Peyer's patch (tissue), 4 donors: ENCODE measurements at regions not wholly inside any gene's neighbourhood (a gene's known extent, or its start where the extent isn't known, plus 50 kb on each side); places are given as distances from the start of the nearest gene placed in this dataset.

Experiments used
- DNase-seq, 3 donors: peaks; one replicate each; pipeline ENCODE4 v3.0.0-alpha.2; 2017 to 2019
- H3K27ac ChIP-seq, 4 donors: fragments of 200-600 bp; sonication (generic); one replicate each; pipeline ENCODE4 v1.5.1; 2016 to 2019
- H3K27me3 ChIP-seq, 2 donors: fragments of 200-600 bp; sonication (generic); one replicate each; pipeline ENCODE4 v1.5.1; 2019
- H3K36me3 ChIP-seq, 3 donors: fragments of 200-600 bp; sonication (generic); one replicate each; pipeline ENCODE4 v1.5.1; 2016 to 2019
- H3K4me1 ChIP-seq, 4 donors: fragments of 200-600 bp; sonication (generic); one replicate each; pipeline ENCODE4 v1.5.1; 2016 to 2019
- H3K4me3 ChIP-seq, 4 donors: fragments of 200-600 bp; sonication (generic); 1 replicate in 3 of 4; 2 replicates in 1 of 4; pipeline ENCODE4 v1.5.1; 2016 to 2019; ENCODE audit warnings: mild to moderate bottlenecking in 1 of 4
- H3K9me3 ChIP-seq, 4 donors: fragments of 200-600 bp; sonication (generic); one replicate each; pipeline ENCODE4 v1.5.1; 2016 to 2019; ENCODE audit warnings: mild to moderate bottlenecking in 1 of 4
- POLR2A ChIP-seq, 2 donors: fragments of 450-650 bp; IDR thresholded peaks; one replicate each; pipeline ENCODE4 v1.5.1; 2017; ENCODE audit warnings: antibody characterized with exemption in 2 of 2, mild to moderate bottlenecking in 2 of 2, moderate library complexity in 2 of 2
- TF ChIP-seq, protein P1 (sequence below), 6 experiments: fragments of 450-650 bp in 4 of 6; fragments of 200-600 bp in 2 of 6; sonication (generic) in 1 of 6; IDR thresholded peaks; one replicate each; pipeline ENCODE4 v1.5.1; 2017 to 2019; ENCODE audit warnings: antibody characterized with exemption in 6 of 6, mild to moderate bottlenecking in 3 of 6, moderate library complexity in 1 of 6

GRCh38 chr20:51287628-51288413, 254.7 kb downstream of the NFATC2 start:
- Histone ChIP-seq H3K9me3 (peaks cover 0 to 6% (median 0%) of the 10 kb centered on the region in 4 donors), H3K27me3 (no peaks in the 10 kb centered on the region), H3K27ac (no peak overlapping the region), H3K4me3 (no peak overlapping the region), H3K4me1 (no peaks in the 10 kb centered on the region), H3K36me3 (no peaks in the 10 kb centered on the region)
- TF ChIP-seq POLR2A (IDR thresholded peaks at IDR 0.05), result no peak
- TF ChIP-seq, protein P1, sequence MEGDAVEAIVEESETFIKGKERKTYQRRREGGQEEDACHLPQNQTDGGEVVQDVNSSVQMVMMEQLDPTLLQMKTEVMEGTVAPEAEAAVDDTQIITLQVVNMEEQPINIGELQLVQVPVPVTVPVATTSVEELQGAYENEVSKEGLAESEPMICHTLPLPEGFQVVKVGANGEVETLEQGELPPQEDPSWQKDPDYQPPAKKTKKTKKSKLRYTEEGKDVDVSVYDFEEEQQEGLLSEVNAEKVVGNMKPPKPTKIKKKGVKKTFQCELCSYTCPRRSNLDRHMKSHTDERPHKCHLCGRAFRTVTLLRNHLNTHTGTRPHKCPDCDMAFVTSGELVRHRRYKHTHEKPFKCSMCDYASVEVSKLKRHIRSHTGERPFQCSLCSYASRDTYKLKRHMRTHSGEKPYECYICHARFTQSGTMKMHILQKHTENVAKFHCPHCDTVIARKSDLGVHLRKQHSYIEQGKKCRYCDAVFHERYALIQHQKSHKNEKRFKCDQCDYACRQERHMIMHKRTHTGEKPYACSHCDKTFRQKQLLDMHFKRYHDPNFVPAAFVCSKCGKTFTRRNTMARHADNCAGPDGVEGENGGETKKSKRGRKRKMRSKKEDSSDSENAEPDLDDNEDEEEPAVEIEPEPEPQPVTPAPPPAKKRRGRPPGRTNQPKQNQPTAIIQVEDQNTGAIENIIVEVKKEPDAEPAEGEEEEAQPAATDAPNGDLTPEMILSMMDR (IDR thresholded peaks at IDR 0.05), result no peak
- DNase-seq, result no peak

- no peaks in the 10 kb centered on the region for H3K4me1 ChIP-seq
- H3K36me3 ChIP-seq, result no peaks in the 10 kb centered on the region
- no peak for DNase-seq
- H3K4me3 ChIP-seq, result no peak overlapping the region
- TF ChIP-seq, protein P1 (IDR thresholded peaks at IDR 0.05), result no peak
- no peak for TF ChIP-seq POLR2A (IDR thresholded peaks at IDR 0.05)
- no peak overlapping the region for H3K27ac ChIP-seq
- H3K9me3 ChIP-seq, result peaks cover 0 to 6% (median 0%) of the 10 kb centered on the region in 4 donors
- no peaks in the 10 kb centered on the region for H3K27me3 ChIP-seq
Measured at GRCh38 chr20:51286758-51287157, 255.8 kb downstream of the NFATC2 start.

DNA sequence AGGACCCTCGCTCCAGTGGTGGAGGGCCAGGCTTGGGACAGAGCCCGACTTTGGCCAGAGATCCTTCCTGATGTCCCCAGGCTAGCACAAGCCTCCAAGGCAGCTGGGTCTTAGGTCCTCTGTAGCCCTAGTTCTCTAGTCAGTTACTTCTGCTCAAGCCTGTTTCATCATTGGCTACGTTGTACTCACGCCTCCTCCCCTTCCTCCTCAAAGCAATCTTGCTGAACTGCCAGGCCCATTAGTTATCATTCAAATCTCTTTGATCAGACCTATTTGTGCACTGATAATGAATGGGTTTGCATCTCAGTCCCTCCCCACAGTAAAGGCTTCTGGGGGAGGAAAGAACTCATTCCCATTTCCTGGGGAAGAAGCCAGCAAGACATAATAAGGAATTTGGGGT, 256.8 kb downstream of the NFATC2 start:
- no peak for DNase-seq
- Histone ChIP-seq H3K4me1 (no peaks in the 10 kb centered on the region), H3K4me3 (no peak overlapping the region), H3K9me3 (peaks cover 0 to 6% (median 0%) of the 10 kb centered on the region in 4 donors), H3K27ac (no peak overlapping the region), H3K36me3 (no peaks in the 10 kb centered on the region), H3K27me3 (no peaks in the 10 kb centered on the region)
- no peak for TF ChIP-seq POLR2A (IDR thresholded peaks at IDR 0.05)
- TF ChIP-seq, protein P1 (IDR thresholded peaks at IDR 0.05), result no peak

DNA sequence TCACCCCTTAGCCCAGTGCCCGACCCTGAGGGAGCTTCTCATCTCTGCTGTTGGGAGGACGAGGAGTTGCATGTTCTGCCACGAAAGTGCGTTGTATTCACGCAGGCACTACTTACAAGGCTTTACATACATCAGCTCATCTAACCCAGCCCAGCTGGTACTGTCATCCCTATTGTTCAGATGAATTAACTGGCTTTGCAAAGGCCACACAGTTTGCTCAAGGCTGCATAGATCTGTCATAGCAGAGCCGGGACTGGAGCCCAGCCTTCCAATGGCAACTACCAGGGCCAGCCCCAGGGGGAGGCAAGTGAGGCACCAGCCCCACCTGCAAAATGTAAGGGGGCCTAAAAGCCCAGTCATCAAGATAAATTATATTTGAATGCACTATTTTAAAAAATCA, 257.6 kb downstream of the NFATC2 start:
- Histone ChIP-seq H3K27me3 (no peaks in the 10 kb centered on the region), H3K36me3 (no peaks in the 10 kb centered on the region), H3K27ac (no peak overlapping the region), H3K4me1 (no peaks in the 10 kb centered on the region), H3K9me3 (peaks cover 0 to 6% (median 0%) of the 10 kb centered on the region in 4 donors), H3K4me3 (no peak overlapping the region)
- TF ChIP-seq, protein P1 (IDR thresholded peaks at IDR 0.05), result no peak
- TF ChIP-seq POLR2A (IDR thresholded peaks at IDR 0.05), result no peak
- no peak for DNase-seq

GRCh38 chr20:51284176-51284575, 258.3 kb downstream of the NFATC2 start:
- no peak for DNase-seq
- peaks cover 0 to 6% (median 0%) of the 10 kb centered on the region in 4 donors for H3K9me3 ChIP-seq
- no peak overlapping the region for H3K4me3 ChIP-seq
- no peaks in the 10 kb centered on the region for H3K36me3 ChIP-seq
- H3K27me3 ChIP-seq, result no peaks in the 10 kb centered on the region
- H3K27ac ChIP-seq, result no peak overlapping the region
- H3K4me1 ChIP-seq, result no peaks in the 10 kb centered on the region
- TF ChIP-seq POLR2A (IDR thresholded peaks at IDR 0.05), result no peak
- TF ChIP-seq, protein P1 (IDR thresholded peaks at IDR 0.05), result no peak
